GM12878 (cell line): ENCODE measurements at regions not wholly inside any gene's neighbourhood (a gene's known extent, or its start where the extent isn't known, plus 50 kb on each side); places are given as distances from the start of the nearest gene placed in this dataset.

ENCODE experiments used
- ATAC-seq: fragments of 200-7000 bp; cut with Tn5 transposase; 3 replicates; pipeline ENCODE4 v1.9.1; 2020; ENCODE audit warnings: mild to moderate bottlenecking, moderate library complexity
- BruUV-seq: library from RNA; stranded (reverse); fragments of 400-500 nt; replicated peaks from 2 replicates; lab custom pipeline; 2021; lab: Mats Ljungman, UMichigan
- CTCF ChIA-PET: fragments of 300-600 bp; sonication (Branson Sonifier 250); formaldehyde crosslinking; extraction: SDS; loops from one replicate; lab custom pipeline; 2021; ENCODE audit warnings: inconsistent platforms; lab: Yijun Ruan, JAX
- POLR2A ChIA-PET: fragments of 350-600 bp; formaldehyde crosslinking; extraction: SDS; loops from one replicate; lab custom pipeline; 2021; ENCODE audit warnings: inconsistent platforms; lab: Charles Lee
- RAD21 ChIA-PET: fragments of 300-600 bp; sonication (Branson Sonifier 250); formaldehyde crosslinking; loops from one replicate; lab custom pipeline; 2023; ENCODE audit warnings: antibody characterized with exemption; ENCODE audit not compliant: unreplicated experiment; lab: Charles Lee
- SMC1A ChIA-PET: fragments of 300-600 bp; sonication (Branson Sonifier 250); formaldehyde crosslinking; loops from one replicate; lab custom pipeline; 2023; ENCODE audit not compliant: unreplicated experiment, uncharacterized antibody; lab: Charles Lee
- DNase-seq: peaks from one replicate; pipeline ENCODE4 v3.0.0-alpha.2; 2011; ENCODE audit warnings: low read depth, low spot score
- FAIRE-seq: peaks from 3 replicates; lab custom pipeline; 2011; peaks lifted over from hg19 to GRCh38; lab: Jason Lieb, UNC
- H2AFZ ChIP-seq: 2 replicates; pipeline ENCODE4 v1.6.0; 2011; ENCODE audit warnings: low read depth, low read length, control low read depth; ENCODE audit not compliant: control insufficient read depth
- H3K27ac ChIP-seq: 2 replicates; pipeline ENCODE4 v1.5.1; 2011; ENCODE audit warnings: control low read depth; ENCODE audit not compliant: control insufficient read depth, insufficient read depth
- H3K27me3 ChIP-seq, 2 experiments: replicated peaks in 1 of 2; 2 replicates each; pipeline versions ENCODE4 v1.6.0 to v1.6.1; 2011; ENCODE audit warnings: low read length in 1 of 2; ENCODE audit not compliant: control insufficient read depth in 2 of 2, insufficient read depth in 2 of 2
- H3K36me3 ChIP-seq, 2 experiments: 2 replicates each; pipeline ENCODE4 v1.5.1; 2011; ENCODE audit warnings: low read length in 1 of 2; ENCODE audit not compliant: control insufficient read depth in 2 of 2, insufficient read depth in 2 of 2
- H3K4me1 ChIP-seq: 2 replicates; pipeline ENCODE4 v1.6.1; 2011; ENCODE audit warnings: mild to moderate bottlenecking, low read length, moderate library complexity, mixed read lengths; ENCODE audit not compliant: control insufficient read depth, insufficient read depth
- H3K4me2 ChIP-seq: 2 replicates; pipeline ENCODE4 v1.6.0; 2011; ENCODE audit warnings: control low read depth; ENCODE audit not compliant: control insufficient read depth, insufficient read depth
- H3K4me3 ChIP-seq: fragments of 200-600 bp; sonication (generic); 2 replicates; pipeline ENCODE4 v1.5.1; 2016
- H3K79me2 ChIP-seq: 2 replicates; pipeline ENCODE4 v1.6.0; 2011; ENCODE audit warnings: low read length; ENCODE audit not compliant: control insufficient read depth, insufficient read depth
- H3K9ac ChIP-seq: 2 replicates; pipeline ENCODE4 v1.8.0; 2011; ENCODE audit warnings: low read length, control low read depth, mixed read lengths; ENCODE audit not compliant: control insufficient read depth, insufficient read depth
- H3K9me3 ChIP-seq: replicated peaks from 3 replicates; pipeline ENCODE4 v1.5.1; 2011; ENCODE audit warnings: mild to moderate bottlenecking, low read length; ENCODE audit not compliant: control insufficient read depth, insufficient read depth
- H4K20me1 ChIP-seq: 2 replicates; pipeline ENCODE4 v1.6.0; 2011; ENCODE audit not compliant: control insufficient read depth, insufficient read depth
- BCL3 ChIP-seq: IDR thresholded peaks from 2 replicates; pipeline ENCODE4 v1.6.1; 2011; ENCODE audit warnings: borderline replicate concordance, low read depth, mild to moderate bottlenecking, moderate library complexity, low read length; ENCODE audit not compliant: insufficient read depth, poor library complexity, severe bottlenecking
- E2F4 ChIP-seq: IDR thresholded peaks from 2 replicates; pipeline ENCODE4 v1.6.1; 2012; ENCODE audit warnings: low read depth, low read length, improper control_type of control experiment
- KAT2A ChIP-seq: conservative IDR thresholded peaks from 2 replicates; pipeline ENCODE4 v1.6.1; 2011; ENCODE audit warnings: low read depth, low read length; ENCODE audit not compliant: control insufficient read depth
- MEF2A ChIP-seq: IDR thresholded peaks from 2 replicates; pipeline ENCODE4 v1.6.1; 2011; ENCODE audit warnings: low read depth, mild to moderate bottlenecking, low read length, moderate library complexity; ENCODE audit not compliant: insufficient read depth
- NFYB ChIP-seq: IDR thresholded peaks from 2 replicates; pipeline ENCODE4 v1.6.1; 2011; ENCODE audit warnings: low read depth, mild to moderate bottlenecking, low read length, improper control_type of control experiment, moderate library complexity; ENCODE audit not compliant: insufficient read depth
- NRF1 ChIP-seq: conservative IDR thresholded peaks from 2 replicates; pipeline ENCODE4 v1.6.1; 2011; ENCODE audit warnings: mild to moderate bottlenecking, low read depth, low read length, improper control_type of control experiment
- PRDM15 ChIP-seq: fragments of 450-650 bp; formaldehyde crosslinking; IDR thresholded peaks from 2 replicates; pipeline ENCODE4 v1.4.0; 2020; ENCODE audit warnings: mild to moderate bottlenecking, moderate library complexity
- SMC3 ChIP-seq: IDR thresholded peaks from 2 replicates; pipeline ENCODE4 v1.6.1; 2011; ENCODE audit warnings: low read length, improper control_type of control experiment, borderline replicate concordance
- SP1 ChIP-seq: IDR thresholded peaks from one replicate; pipeline ENCODE4 v1.6.1; 2011; ENCODE audit warnings: low read depth, low read length
- whole genome bisulfite sequencing: methylation state at CpG from one replicate; pipeline ENCODE4 v1.1.6; 2016; ENCODE audit warnings: low lambda C conversion rate; ENCODE audit not compliant: insufficient replicate concordance, insufficient coverage; ENCODE audit errors: missing lambda C conversion rate; 5-methylcytosine and 5-hydroxymethylcytosine counted together
- in situ Hi-C: fragments of 300-500 bp; cut with MboI; formaldehyde crosslinking; loops from 9 replicates; pipeline ENCODE4 v1.14.3; 2018; ENCODE audit warnings: mixed read lengths
- intact Hi-C: fragments of 100-400 bp; cut with micrococcal nuclease; formaldehyde crosslinking; loops from one replicate; pipeline ENCODE4 v1.14.2; 2022; ENCODE audit not compliant: unreplicated experiment

GRCh38 chr6:138011413-138011812 lies 95.8 kb downstream of the PERP start:
- Histone ChIP-seq H3K27ac (no peak overlapping the region), H3K4me2 (no peak overlapping the region), H4K20me1 (no peaks in the 10 kb centered on the region), H3K9ac (no peak overlapping the region), H3K36me3 (no peaks in the 10 kb centered on the region), H3K4me3 (no peak overlapping the region), H2AFZ (no peak overlapping the region), H3K27me3 (no peaks in the 10 kb centered on the region), H3K79me2 (no peaks in the 10 kb centered on the region), H3K4me1 (no peaks in the 10 kb centered on the region), H3K9me3 (no peaks in the 10 kb centered on the region)
- POLR2A ChIA-PET: interaction anchor here (0.7 to 1.2 kb wide), 2 partner anchors 9 to 401 kb away, joined by 3 read pairs; no protein-coding TSS in a partner anchor
- SMC1A ChIA-PET: no interaction called here
- in situ Hi-C loops (no loop called here), intact Hi-C loops (loop anchor here (10.0 kb wide), 1 partner anchor 1423 kb away; no protein-coding TSS in a partner anchor)
- no TSS peak for BruUV-seq
- no peak for FAIRE-seq
- DNase-seq: no peak
- RAD21 ChIA-PET: no interaction called here
- CTCF ChIA-PET: interaction anchor here (2.8 kb wide), 1 partner anchor 9 kb away, joined by 15 read pairs; no protein-coding TSS in a partner anchor
- TF ChIP-seq BCL3 (no peak), MEF2A (no peak)
- WGBS: 45% methylated on average over 1 of the region's 1 CpG
- no peak for ATAC-seq

- Histone ChIP-seq H3K36me3 (no peaks in the 10 kb centered on the region), H3K27ac (no peak overlapping the region), H3K9ac (no peak overlapping the region), H3K4me2 (no peak overlapping the region), H2AFZ (no peak overlapping the region), H3K4me1 (no peaks in the 10 kb centered on the region), H4K20me1 (no peaks in the 10 kb centered on the region), H3K79me2 (no peaks in the 10 kb centered on the region), H3K4me3 (no peak overlapping the region), H3K9me3 (no peaks in the 10 kb centered on the region), H3K27me3 (no peaks in the 10 kb centered on the region)
- SMC1A ChIA-PET: interaction anchor here (1.4 kb wide), 1 partner anchor 95 kb away, joined by 3 read pairs; no protein-coding TSS in a partner anchor
- no TSS peak for BruUV-seq
- in situ Hi-C loops: no loop called here
- CTCF ChIA-PET: interaction anchor here (0.9 to 2.8 kb wide), 4 partner anchors 8 to 103 kb away, joined by 5 to 15 read pairs (median 9); no protein-coding TSS in a partner anchor
- intact Hi-C loops: loop anchor here (10.0 kb wide), 1 partner anchor 1422 kb away; no protein-coding TSS in a partner anchor
- RAD21 ChIA-PET: interaction anchor here (1.0 kb wide), 1 partner anchor 103 kb away, joined by 4 read pairs; no protein-coding TSS in a partner anchor
- ATAC-seq (no peak), FAIRE-seq (no peak), DNase-seq (no peak)
- POLR2A ChIA-PET: interaction anchor here (0.5 to 0.8 kb wide), 2 partner anchors 8 to 1595 kb away, joined by 3 to 4 read pairs; no protein-coding TSS in a partner anchor
- no peak for TF ChIP-seq E2F4
- no peak for TF ChIP-seq SP1
- no peak for TF ChIP-seq SMC3
- TF ChIP-seq PRDM15: no peak
- TF ChIP-seq NRF1: no peak
- no peak for TF ChIP-seq NFYB
- TF ChIP-seq KAT2A: no peak
- 100% methylated on average over 1 of the region's 1 CpG for WGBS
Measured at GRCh38 chr6:138012682-138013081, 94.5 kb downstream of the PERP start.
